SU-DHL-6 (cell line): ENCODE measurements at regions not wholly inside any gene's neighbourhood (a gene's known extent, or its start where the extent isn't known, plus 50 kb on each side); places are given as distances from the start of the nearest gene placed in this dataset.

Experiments
- H2AFZ ChIP-seq: fragments of 200-600 bp; sonication (generic); 2 replicates; pipeline ENCODE4 v1.6.1; 2014; ENCODE audit warnings: low read depth, mild to moderate bottlenecking, moderate library complexity, mixed read lengths, antibody characterized with exemption, low read length; ENCODE audit not compliant: severe bottlenecking
- H3F3A ChIP-seq: fragments of 200-600 bp; shearing (Covaris generic); 2 replicates; pipeline ENCODE4 v1.6.0; 2016; ENCODE audit warnings: antibody characterized with exemption, mild to moderate bottlenecking; ENCODE audit not compliant: insufficient read depth
- H3K27ac ChIP-seq: fragments of 200-600 bp; sonication (generic); 2 replicates; pipeline ENCODE4 v1.5.1; 2016; ENCODE audit warnings: low read depth, mild to moderate bottlenecking, low read length, moderate library complexity, mixed read lengths
- H3K27me3 ChIP-seq: fragments of 200-600 bp; sonication (generic), shearing (Covaris generic); 2 replicates; pipeline ENCODE4 v1.6.0; 2014; ENCODE audit warnings: mild to moderate bottlenecking, low read length
- H3K36me3 ChIP-seq: fragments of 200-600 bp; sonication (generic); 2 replicates; pipeline ENCODE4 v1.6.1; 2014; ENCODE audit warnings: mild to moderate bottlenecking, low read length, mixed read lengths
- H3K4me2 ChIP-seq: fragments of 300-600, 200-600 bp; shearing (Covaris generic), sonication (generic); 2 replicates; pipeline ENCODE4 v1.6.0; 2014; ENCODE audit warnings: low read length, low read depth, mild to moderate bottlenecking; ENCODE audit not compliant: poor library complexity, severe bottlenecking
- H3K4me3 ChIP-seq: fragments of 200-600 bp; sonication (generic); 2 replicates; pipeline ENCODE4 v1.5.1; 2014; ENCODE audit warnings: antibody characterized with exemption, low read length, mild to moderate bottlenecking, mixed read lengths; ENCODE audit not compliant: insufficient read depth, poor library complexity, severe bottlenecking
- H3K79me2 ChIP-seq: fragments of 200-600 bp; sonication (generic); 2 replicates; pipeline ENCODE4 v1.6.1; 2014; ENCODE audit warnings: mild to moderate bottlenecking, low read length, moderate library complexity; ENCODE audit not compliant: insufficient read depth
- H3K9ac ChIP-seq: fragments of 200-600 bp; sonication (generic); 2 replicates; pipeline ENCODE4 v1.7.0; 2014; ENCODE audit warnings: mild to moderate bottlenecking, low read length
- H3K9me2 ChIP-seq: fragments of 200-600 bp; sonication (generic); replicated peaks from 2 replicates; pipeline ENCODE4 v1.6.1; 2014; ENCODE audit warnings: low read length; ENCODE audit not compliant: insufficient read depth
- H3K9me3 ChIP-seq: fragments of 200-600 bp; sonication (generic); 2 replicates; pipeline ENCODE4 v1.6.1; 2014; ENCODE audit warnings: low read length, mixed read lengths; ENCODE audit not compliant: insufficient read depth
- H4K20me1 ChIP-seq: fragments of 200-600 bp; sonication (generic); 2 replicates; pipeline ENCODE4 v1.6.1; 2014; ENCODE audit warnings: low read depth, mild to moderate bottlenecking, antibody characterized with exemption, low read length, moderate library complexity, mixed read lengths
- EZH2phosphoT487 ChIP-seq: fragments of 200-600 bp; sonication (generic), shearing (Covaris generic); conservative IDR thresholded peaks from 2 replicates; pipeline ENCODE4 v1.6.1; 2018; ENCODE audit warnings: mild to moderate bottlenecking, antibody characterized with exemption, low read length, moderate library complexity, mixed read lengths
- TF ChIP-seq, protein P1 (sequence below): fragments of 200-600 bp; sonication (generic); IDR thresholded peaks from one replicate; pipeline ENCODE4 v1.5.1; 2017; ENCODE audit warnings: antibody characterized with exemption, mild to moderate bottlenecking, low read length, moderate library complexity; ENCODE audit not compliant: insufficient read depth, poor library complexity, severe bottlenecking

DNA sequence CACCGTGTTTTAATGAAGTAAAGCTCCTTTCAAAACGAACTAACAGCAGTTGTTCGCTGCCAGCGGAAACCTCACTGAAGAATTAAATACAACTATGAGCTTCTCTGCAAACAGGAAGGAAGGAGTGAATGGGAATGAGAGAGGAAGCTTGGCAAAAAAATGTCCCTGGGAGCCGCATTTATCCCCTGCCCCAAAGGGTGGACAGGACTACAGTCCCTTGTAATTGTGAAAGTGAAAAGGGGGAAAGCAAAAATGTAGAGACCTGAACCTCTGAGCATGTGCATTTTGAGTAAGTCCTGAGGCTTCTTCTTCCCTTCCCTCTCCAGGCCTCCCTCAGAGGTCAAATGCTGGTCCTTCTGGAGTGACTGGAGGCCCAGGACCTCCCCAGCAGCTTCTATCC lies 53.8 kb upstream of the BMP2K start:
- Histone ChIP-seq H3K4me3 (no peak overlapping the region), H4K20me1 (no peaks in the 10 kb centered on the region), H2AFZ (no peak overlapping the region), H3K9me2 (no peaks in the 10 kb centered on the region), H3K27me3 (no peaks in the 10 kb centered on the region), H3K9ac (no peak overlapping the region), H3K36me3 (no peaks in the 10 kb centered on the region), H3K9me3 (no peaks in the 10 kb centered on the region), H3K27ac (no peak overlapping the region), H3K79me2 (no peaks in the 10 kb centered on the region), H3K4me2 (no peak overlapping the region), H3F3A (no peaks in the 10 kb centered on the region)
- TF ChIP-seq, protein P1, sequence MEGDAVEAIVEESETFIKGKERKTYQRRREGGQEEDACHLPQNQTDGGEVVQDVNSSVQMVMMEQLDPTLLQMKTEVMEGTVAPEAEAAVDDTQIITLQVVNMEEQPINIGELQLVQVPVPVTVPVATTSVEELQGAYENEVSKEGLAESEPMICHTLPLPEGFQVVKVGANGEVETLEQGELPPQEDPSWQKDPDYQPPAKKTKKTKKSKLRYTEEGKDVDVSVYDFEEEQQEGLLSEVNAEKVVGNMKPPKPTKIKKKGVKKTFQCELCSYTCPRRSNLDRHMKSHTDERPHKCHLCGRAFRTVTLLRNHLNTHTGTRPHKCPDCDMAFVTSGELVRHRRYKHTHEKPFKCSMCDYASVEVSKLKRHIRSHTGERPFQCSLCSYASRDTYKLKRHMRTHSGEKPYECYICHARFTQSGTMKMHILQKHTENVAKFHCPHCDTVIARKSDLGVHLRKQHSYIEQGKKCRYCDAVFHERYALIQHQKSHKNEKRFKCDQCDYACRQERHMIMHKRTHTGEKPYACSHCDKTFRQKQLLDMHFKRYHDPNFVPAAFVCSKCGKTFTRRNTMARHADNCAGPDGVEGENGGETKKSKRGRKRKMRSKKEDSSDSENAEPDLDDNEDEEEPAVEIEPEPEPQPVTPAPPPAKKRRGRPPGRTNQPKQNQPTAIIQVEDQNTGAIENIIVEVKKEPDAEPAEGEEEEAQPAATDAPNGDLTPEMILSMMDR: no peak
- no peak for TF ChIP-seq EZH2phosphoT487

- Histone ChIP-seq H3K27me3 (no peaks in the 10 kb centered on the region), H3K4me3 (no peak overlapping the region), H3K9me3 (no peaks in the 10 kb centered on the region), H2AFZ (no peak overlapping the region), H3K27ac (no peak overlapping the region), H3K36me3 (no peaks in the 10 kb centered on the region), H3K9ac (no peak overlapping the region), H3F3A (no peaks in the 10 kb centered on the region), H3K4me2 (no peak overlapping the region), H3K9me2 (no peaks in the 10 kb centered on the region), H3K79me2 (no peaks in the 10 kb centered on the region), H4K20me1 (no peaks in the 10 kb centered on the region)
- TF ChIP-seq, protein P1: no peak
- no peak for TF ChIP-seq EZH2phosphoT487
Measured at GRCh38 chr4:78722878-78723277, 53.3 kb upstream of the BMP2K start.
